ENCODE measurements at regions not wholly inside any gene's neighbourhood (a gene's known extent, or its start where the extent isn't known, plus 50 kb on each side); places are given as distances from the start of the nearest gene placed in this dataset.
A peak's percentile ranks its signal among the peaks of the same experiment; 100 is the strongest.

DNA sequence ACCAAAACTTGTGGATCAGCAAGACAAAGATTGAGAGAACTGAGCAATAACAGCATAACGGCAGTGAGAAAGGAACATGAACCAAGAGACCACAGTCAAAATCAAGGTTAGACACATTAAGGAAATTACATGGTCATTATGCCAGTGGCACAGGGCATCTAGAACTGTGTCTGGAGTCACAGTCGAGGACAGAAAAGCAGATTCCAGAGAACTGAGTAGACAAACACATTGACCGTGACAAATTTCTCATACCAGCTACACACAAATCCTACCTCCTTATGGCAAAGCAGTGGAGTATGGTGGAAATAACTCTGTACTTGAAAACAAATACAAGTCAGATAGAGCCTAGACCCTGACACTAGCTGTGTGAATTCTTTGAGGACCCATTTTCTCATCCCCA lies 367.3 kb downstream of the DUSP6 start:
- DNase-seq = no peak

DNA sequence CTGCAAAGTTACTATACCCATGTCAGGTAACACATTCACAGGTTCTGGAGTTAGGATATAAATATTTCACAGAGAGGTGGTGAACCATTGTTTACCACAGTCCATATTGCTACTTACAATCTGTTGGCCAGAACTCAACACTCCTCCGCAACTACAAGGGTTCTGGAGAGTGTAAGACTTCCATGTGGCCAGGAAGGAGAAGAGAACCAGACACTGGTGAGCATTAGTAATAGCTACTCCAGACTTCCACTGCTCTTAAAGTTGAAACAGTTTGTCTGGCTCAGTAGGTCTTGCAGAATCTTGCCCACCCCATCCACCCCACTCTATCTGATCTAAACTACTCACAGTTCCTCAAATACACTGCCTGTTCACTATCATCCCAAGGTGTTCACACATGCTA lies 369.6 kb downstream of the DUSP6 start:
- no peak for DNase-seq

DNA sequence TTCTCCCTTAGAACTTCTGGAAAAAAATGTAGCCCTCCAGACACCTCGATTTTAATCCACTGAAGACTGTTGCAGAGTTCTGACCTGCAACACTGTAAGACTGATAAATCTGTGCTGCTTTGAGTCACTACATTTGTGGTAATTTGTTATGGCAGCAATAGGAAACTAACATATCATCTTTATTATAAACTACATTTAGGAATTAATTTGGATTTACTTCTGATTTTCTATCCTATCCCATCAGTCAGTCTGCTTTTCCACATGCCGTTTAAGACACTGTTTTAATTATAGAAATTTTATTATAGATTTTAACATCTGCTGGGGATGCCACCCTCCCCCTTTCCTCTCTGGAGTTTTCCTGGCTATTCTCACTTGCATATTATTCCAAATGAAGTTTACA lies 375.2 kb downstream of the DUSP6 start:
- no peak for DNase-seq

DNA sequence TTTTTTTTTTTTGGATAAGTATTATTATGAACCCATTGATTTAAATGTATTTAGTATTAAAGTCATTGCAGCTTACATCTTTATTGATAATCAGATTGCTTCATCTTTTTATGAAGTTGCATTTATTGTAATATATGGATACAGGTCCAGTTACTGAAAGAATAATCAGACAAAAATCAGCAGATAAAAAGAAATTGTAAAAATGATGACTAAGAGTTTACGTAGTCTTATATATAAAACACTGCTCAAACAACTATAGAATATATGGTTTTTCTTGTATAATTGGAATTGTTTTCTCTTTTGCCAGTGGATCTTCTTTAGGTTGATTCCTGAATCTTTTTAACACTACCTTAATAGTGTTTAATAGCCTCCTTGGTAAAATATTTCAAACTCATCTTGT lies 378.3 kb downstream of the DUSP6 start:
- DNase-seq = no peak

DNA sequence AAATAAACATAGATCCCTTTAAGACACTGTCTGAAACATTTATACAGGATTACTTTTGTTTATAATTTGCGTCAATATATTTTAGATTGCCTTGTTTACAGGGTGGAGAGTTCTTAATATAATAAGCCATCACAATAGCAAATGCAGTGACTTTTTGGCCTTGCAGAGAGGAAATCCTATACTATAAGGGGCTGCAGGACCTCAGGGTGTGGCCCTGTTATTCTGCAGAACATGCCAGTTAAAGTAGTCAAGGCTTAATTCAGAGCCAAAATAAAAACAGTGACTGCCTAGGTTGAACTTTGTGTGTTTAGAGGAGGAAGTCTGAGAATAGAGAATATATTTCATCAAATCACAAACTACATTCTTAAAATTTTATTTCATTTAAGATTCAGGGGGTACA lies 381.6 kb downstream of the DUSP6 start:
- no peak for DNase-seq

DNA sequence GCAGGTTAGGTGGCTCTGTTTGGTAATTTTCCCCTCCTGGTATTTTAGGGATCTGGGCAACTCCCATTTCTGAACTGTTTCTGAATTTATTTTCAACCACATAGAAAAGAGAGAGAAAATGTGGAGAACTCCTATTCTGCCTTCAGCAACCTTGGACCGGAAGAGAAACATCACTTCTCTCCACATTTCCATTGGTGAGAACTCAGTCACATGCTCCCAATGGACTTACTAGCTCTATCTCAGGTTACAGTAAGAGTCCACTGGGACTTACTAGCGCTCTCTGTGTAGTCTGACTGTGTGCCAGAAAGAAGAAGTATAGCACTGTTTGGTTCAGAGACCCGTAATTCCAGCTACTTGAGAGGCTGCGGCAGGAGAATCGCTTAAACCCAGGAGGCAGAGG lies 383.2 kb downstream of the DUSP6 start:
- DNase-seq = no peak

DNA sequence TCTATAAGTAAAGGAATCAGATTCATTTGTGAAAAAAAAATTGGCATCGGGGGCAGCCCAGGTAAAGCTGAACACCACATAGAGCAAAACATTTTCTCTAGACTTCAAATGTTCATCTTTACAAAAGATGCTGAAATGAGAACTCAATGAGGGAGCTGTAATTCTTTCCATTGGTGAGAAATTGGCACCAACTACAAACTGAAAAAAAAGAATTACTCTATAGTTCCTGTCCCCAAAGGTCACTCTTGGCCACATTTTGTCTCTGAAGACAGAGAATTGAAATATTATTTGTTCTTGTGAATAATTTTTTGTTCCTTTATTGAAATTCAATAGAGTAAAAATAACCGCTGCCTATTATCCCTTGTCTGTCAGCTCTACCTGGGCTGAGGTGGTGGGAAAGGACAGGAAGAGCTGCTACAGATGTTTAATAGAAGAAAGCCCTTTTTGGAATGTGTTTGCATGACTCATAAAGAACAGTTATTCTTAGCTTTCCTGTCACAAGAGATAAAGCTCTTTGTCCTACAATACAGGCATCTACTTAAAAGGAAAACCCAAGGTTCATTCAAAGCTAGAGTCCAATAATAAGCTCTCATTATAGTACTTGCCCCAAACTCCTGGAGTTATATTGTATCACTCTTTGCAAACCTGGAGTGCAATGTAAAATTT lies 380.1 kb upstream of the KITLG start:
- peak; percentile 31 for DNase-seq

DNA sequence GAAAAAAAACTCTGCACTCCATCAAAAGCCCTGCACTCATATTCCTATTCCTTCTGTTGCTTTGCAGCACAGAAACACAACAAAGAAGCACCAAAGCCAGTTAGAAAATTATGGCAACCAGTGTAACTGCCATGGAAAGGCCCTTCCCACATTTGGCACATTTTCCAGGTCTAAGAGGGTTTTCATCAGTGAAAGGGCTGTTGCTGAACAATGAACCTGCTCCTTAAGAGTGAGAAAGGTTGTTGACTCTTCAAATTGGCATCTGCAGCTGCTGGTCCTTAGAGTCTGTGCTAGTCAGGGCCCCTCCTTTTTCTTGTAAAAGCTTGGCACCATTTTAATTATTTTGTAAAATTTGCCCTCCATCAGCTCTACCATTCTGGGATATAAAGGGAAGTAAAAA lies 378.7 kb upstream of the KITLG start:
- DNase-seq = peak; percentile 88

DNA sequence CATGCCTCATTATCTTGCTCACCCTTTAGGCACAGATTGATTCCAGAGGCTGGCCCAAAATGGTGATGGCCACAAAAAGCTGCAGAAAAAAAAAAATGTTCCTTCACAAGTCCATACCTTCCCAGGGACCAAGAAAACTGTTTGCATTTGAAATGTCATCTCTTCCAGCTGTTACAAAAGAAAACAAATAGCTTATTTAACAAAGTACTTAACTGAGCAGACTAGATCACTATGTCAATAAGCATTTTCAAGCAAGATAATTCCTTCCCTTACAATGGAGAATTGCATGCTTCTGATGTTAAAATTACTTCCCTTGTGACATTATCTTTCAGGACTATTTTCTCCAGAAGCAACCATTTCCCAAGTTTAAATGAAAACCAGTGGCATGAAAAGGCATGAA lies 377.9 kb upstream of the KITLG start:
- DNase-seq = peak; percentile 69

DNA sequence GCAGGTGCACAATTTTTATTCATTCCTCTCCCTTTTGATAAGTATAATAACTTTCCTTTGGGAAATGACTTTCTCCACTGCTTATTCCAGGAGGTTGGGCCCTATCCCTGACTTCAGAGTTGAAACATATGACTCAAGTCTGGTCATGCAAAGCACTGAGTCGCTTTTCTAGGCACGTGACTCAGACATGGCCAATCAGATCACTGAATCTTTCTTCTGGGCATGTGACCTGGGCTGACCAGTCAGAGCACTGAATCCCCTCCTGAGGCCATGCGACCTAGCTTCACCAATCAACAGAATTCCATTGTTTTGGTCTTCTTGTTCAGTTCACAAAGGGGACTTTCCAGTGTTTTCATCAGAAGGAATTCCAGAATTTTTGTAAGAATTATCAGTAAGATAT lies 377.1 kb upstream of the KITLG start:
- DNase-seq = no peak

DNA sequence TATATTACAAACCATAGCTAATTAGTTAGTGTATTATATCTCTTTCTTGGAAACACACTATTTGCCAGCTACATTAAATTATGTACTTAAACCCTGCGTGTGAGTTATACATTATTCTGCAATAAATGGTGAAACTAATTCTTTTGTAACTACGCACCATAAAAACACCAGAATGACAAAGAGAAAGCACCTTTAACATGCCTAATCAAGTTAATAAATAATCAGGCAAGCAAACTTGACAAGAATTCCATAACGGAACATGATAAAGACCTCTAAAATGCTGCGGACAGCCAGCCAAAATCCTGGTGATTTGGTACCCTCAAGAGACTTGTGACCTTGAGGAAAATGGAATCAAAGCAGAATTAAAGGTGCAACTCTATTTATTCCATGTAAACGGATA lies 375.3 kb upstream of the KITLG start:
- no peak for DNase-seq

DNA sequence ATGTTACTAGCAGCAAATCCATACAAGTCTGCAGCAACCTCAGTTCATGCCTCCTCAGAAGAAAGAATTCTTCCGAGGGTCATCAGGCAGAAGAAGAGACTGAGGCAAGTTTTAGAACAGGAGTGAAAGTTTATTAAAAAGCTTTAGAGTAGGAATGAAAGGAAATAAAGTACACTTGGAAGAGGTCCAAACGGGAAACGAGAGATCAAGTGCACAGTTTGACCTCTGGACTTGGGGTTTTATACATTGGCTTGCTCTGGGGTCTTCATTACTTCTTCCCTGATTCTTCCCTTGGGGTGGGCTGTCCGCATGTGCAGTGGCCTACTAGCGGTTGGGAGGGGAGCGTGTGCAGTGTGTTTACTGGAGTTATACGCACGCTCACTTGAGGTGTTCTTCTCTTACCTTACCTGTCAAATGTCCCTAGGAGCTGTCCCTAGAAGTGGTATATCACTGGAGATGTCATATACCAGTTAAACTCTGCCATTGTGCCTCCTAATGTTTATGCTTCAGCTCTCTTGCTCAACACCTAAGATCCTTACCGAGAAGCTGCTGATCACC lies 372.8 kb upstream of the KITLG start:
- no peak for DNase-seq

DNA sequence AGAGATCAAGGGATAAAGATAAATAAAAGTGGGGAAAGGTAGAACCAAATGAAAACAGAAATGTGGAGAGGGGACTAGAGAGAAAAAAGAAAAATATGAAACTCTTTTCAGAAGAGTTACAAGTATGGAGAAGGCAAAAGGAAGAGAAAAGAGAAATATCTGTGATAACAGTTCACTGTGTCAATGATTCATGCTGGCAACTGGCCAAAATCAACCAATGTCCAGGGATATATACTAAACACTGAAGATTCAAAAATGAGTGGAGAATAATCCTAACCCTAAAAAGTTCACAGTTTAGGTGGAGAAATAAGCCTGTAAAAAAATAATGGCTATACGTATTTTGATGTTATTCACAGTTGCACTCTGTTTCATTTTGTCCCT lies 372.3 kb upstream of the KITLG start:
- DNase-seq = peak; percentile 54

DNA sequence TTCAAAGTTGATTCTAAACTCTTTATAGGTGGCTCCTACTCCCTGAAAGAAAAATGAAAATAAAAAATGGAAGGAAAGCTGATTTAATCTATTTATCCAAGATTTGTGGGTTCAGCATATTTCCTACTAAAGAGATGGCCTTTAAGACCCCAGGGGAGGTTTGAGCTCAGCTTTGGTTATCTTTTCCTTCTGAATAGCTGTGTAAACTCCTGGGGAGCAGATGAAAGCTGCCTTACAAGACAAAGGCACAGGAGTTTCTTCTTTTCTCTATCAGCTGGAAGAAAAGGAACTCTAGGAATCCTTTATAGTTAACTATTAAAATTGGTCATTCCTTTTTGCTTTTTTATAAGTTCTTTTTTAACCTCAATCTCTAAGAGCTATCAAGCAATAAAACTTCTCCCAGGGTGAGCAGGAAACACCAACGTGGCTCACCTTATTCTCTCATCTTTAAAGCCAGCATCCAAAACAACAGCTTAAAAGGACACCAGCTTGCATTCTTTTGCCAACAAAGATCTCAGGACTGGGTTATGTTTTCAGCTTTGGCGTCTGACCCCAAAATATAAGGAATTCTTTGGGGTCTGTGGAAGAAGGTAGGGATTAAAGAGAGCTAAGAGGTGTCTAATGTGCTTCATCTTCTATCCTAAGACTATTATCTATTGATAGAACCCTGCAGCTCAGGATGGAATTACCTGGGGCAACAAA lies 371.7 kb upstream of the KITLG start:
- DNase-seq = peak; percentile 60

DNA sequence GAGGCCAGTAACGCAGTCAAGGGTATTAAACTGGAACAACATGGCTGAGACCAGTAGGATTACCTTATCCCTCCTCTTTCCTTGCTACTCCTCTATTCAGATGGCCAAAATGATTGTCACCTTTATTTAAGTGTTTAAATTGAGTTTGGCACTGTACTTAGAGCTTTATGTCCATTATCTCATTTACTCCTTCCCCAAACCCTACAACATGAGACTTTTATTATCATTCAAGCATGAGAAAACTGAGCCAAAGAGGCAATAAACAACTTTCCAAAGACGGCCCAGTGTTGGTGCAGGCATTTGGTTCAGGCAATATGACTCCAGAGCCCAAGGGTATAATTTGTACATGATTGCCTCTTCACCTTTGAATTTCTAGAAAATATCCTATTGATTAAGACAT lies 370.9 kb upstream of the KITLG start:
- DNase-seq = peak; percentile 84

DNA sequence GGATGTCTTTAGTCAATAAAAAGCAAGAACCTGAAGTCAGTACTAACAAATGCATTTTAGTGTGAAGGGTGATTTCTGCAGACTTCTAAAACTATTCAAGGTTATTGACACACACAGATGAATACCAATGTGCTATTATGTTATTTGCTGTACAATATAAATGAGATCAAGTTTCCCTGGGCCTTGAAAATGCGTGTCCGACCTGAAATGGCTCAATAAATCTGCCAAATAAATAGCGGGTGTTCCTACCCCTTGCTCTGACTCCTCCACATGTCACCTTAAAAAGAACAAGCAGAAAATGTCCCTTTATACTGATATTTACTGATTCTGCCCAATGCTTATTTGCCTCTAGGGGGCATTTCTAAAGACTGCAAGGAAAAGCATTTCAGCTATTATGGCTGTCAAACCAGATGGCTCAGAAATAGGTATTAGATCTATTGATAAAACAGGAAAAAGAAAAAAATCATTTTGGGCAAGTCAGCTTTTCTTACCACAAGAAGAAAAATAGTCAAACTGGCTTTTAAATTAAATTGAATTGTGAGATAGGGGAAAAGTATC lies 367.3 kb upstream of the KITLG start:
- DNase-seq = peak; percentile 93

DNA sequence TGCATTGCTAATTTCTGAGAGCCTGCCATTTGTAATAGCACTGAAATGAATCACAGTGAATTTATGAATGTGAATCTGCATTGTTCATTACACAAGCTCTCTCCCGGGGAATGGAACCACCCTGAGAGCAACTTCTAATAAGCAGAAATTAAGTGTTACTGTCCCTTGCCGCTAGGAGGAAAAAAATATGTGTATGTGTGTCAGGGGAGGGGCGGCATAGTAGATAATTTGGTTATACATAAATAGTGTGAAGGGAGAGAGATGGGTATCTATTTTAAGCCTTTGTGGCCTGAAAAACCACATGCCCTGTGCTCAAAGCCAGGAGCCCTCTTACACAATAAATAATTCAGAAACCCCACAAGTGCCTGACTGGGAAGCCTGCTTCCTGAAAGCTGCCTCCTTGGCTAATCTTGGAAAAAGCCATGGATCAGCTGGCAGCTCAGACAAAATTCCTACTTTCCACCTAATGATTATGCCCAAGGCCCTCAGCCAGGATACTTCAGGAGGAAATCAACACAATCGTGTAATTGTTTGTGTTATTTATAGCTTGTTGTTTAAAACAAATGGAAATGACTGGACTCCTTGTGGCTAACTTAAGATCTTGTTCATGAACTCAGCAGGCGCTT lies 366.2 kb upstream of the KITLG start:
- peak; percentile 68 for DNase-seq

DNA sequence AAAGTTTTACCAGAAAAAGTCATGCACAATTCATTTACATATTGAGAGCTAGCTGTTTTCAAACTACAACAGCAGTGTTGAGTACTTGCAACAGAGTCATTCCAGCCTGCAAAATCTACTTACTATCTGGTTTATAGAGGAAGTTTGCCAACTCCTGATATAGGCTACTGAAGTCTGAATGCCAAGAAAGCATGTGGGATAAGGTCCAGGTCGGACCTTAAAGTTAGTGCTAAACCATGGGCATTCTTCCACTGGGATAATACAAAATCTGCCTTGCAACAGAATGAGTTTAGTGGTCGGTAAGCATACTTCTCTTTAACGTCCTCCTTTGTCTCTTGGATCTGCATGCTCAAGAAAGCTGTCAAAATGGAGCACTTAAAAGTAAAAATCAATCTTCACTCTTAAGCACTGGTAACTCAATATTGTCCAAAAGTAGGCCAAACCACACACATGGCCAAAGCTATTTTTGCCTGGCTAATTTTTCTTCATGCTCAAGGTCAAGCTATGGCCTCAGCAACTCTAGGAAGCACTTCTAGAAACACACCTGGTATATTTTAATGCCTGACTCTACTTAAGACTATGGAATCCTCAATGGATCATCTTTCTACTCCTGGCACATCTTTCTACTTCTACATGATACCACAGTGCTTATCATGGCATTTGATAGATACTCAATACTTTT lies 364.9 kb upstream of the KITLG start:
- no peak for DNase-seq

DNA sequence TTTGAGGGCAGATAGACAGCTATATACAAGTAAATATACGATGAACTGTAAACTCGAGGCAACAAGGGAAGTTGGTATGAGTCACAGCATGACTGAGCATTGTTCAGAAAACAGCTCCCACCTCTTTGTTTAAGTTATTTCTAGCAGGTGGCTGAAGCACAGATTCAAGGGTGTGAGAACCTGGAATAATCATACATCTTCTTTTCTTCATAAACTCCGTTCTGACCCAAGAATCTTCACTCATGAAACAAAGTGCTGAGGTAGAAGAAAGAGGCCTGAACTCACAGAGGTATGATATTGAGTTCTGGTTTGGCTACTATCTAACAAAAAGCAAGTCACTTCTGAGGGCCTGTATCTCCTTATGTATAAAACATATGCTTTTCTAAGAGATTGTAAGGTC lies 364.1 kb upstream of the KITLG start:
- peak; percentile 7 for DNase-seq

DNA sequence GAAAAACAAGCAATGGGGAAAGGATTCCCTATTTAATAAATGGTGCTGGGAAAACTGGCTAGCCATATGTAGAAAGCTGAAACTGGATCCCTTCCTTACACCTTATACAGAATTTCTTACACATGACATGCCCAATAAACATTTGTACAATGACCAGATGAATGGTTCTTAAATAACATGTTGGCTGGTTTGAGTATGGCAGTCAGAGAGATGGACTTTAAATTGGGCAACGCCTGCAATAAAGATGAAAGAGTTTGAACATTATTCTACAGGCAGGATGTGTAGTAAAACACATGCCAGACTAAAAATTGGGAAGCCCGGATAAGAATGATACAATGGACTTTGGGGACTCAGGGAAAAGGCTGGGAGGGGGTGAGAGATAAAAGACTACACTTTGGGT lies 360.6 kb upstream of the KITLG start:
- DNase-seq = no peak

DNA sequence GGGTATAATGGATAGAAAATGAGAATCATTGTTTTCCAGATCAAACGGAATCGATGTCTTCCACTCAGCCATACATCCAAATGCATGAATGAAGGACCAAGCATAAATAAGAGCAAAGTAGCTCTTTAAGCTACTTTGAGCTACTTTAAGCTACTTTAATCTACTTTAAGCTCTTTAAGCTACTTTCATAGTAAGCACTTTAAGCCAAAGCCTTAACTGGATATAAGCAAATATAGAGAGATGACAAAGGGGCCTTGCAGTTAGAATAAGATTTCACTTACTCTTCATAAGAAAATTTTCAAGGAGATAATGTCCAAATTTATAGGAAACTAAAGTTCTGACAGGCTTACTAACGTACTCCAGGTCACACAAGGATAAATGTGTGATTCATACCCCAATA lies 355.6 kb upstream of the KITLG start:
- no peak for DNase-seq

DNA sequence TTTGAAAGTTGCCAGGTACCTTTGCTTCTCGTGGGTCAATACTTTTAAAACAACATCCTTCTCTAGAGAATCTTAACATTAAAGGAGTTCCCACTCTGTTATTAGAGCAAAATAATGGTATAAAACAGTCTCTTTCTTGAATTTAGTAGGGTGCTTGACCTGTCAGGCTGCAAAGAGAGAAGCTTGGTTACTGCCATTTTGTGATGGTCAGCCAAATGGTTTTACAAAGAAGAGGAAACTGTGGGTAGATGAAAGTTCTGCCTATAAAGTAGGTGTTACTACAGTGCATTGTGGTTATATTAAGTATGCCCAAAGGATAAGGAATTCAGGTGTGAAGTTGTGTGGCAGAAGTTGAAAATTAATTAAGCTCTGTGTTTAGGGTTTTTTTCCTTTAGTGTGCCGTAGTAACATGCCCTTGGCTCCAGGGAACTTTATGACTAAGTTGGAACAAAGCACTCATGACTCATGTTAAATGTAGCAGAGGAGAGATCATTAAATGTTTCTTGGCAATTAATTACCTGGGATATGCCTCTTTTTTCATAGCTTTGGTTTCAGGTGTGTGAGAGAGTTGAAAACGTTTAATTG lies 354.0 kb upstream of the KITLG start:
- DNase-seq = peak; percentile 55

DNA sequence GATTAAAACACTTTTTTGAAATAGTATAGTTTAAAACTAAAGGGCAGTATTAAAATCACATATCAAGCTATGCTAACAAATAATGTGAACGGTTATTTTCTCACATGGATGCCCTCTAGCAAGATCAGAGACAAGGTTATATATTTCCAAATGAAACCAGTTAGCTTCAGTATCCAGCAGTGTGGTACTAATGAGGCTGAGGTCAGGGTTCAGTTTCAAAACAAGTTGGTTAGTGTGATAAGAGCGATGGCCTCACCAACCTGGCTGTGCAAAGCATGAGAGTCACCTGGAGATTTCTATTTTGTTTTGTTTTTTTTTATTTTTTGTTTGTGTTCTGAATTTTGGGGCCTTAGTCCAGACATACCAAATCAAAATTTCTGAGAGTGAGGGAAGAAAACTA lies 352.2 kb upstream of the KITLG start:
- DNase-seq = no peak

Measured in NCI-H69 (cell line).